OCI-LY3 (cell line): ENCODE measurements at regions not wholly inside any gene's neighbourhood (a gene's known extent, or its start where the extent isn't known, plus 50 kb on each side); places are given as distances from the start of the nearest gene placed in this dataset.

ENCODE experiments used
- CTCF ChIP-seq: fragments of 200-600, 300-600 bp; sonication (generic); IDR thresholded peaks from 2 replicates; pipeline ENCODE4 v1.5.1; 2014; ENCODE audit warnings: antibody characterized with exemption, low read length, low read depth
- EZH2phosphoT487 ChIP-seq: fragments of 200-600 bp; shearing (Covaris generic); IDR thresholded peaks from 2 replicates; pipeline ENCODE4 v1.6.1; 2018; ENCODE audit warnings: antibody characterized with exemption, mixed run types, low read depth

GRCh38 chr9:85151741-85152140, 482.2 kb downstream of the NTRK2 start:
- TF ChIP-seq CTCF = no peak
- no peak for TF ChIP-seq EZH2phosphoT487
